ENCODE measurements at regions not wholly inside any gene's neighbourhood (a gene's known extent, or its start where the extent isn't known, plus 50 kb on each side); places are given as distances from the start of the nearest gene placed in this dataset.

DNA sequence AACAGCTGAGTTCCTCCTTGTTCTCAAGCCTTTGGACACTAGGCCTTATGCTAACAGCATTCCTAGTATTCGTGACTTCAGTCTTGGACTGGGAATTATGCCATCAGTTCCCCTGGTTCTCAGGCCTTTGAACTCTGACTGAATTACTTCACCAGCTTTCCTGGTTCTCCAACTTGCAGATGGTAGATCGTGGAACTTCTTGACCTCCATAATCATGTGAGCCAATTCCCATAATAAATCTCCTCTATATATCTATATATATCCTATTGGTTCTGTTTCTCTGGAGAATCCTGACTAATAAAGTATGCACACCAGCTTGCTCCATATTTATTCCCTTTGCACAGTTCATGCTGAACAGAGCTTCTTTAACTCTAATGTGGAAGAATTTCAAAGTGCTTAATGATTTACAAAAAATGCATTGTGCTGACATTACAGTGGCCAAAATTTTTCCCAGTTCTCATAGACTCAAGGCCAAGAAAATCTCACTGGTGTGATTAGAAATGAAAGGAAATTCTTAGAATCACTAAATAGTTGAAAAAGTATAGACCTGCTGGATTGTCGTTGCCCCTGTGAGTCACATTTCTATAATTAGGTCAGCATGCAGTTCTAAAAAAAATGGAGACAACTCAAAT, 462.9 kb upstream of the ADAMTS5 start:
- Histone ChIP-seq H3K4me1 (ENCODE audit: control insufficient read depth, insufficient read depth, low read length, poor library complexity, severe bottlenecking) (no peaks in the 10 kb centered on the region), H3K36me3 (ENCODE audit: control insufficient read depth, insufficient read depth, low read length) (no peaks in the 10 kb centered on the region), H3K4me3 (ENCODE audit: insufficient read depth, low read depth, low read length, poor library complexity, severe bottlenecking) (no peak overlapping the region), H3K27me3 (replicated peaks; ENCODE audit: control insufficient read depth, insufficient read depth, low read length, poor library complexity, severe bottlenecking) (no peaks in the 10 kb centered on the region), H3K27ac (ENCODE audit: insufficient read depth, low read length, poor library complexity, severe bottlenecking) (no peak overlapping the region), H3K9me3 (ENCODE audit: control insufficient read depth, low read length) (no peaks in the 10 kb centered on the region)
- no peak for DNase-seq

DNA sequence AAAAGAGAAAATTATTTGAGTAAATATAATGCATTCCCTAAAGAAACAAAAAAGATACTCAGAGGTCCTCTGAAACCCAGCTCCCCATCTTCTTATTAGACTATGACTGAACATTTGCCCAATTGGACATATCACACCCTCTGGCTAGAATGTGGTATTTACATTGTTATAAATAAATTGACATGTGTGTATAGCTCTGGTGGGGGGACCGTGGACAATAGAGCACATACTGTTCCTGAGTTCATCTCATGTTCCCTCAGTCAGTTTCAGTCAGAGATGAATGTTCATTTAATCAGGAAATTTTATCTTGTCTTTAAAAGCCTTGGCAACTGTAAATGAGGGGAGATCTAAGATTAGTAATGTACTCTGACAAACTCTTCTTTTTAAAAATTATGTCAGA, 459.3 kb upstream of the ADAMTS5 start:
- Histone ChIP-seq H3K27me3 (replicated peaks; ENCODE audit: control insufficient read depth, insufficient read depth, low read length, poor library complexity, severe bottlenecking) (no peaks in the 10 kb centered on the region), H3K9me3 (ENCODE audit: control insufficient read depth, low read length) (no peaks in the 10 kb centered on the region), H3K4me3 (ENCODE audit: insufficient read depth, low read depth, low read length, poor library complexity, severe bottlenecking) (no peak overlapping the region), H3K36me3 (ENCODE audit: control insufficient read depth, insufficient read depth, low read length) (no peaks in the 10 kb centered on the region), H3K4me1 (ENCODE audit: control insufficient read depth, insufficient read depth, low read length, poor library complexity, severe bottlenecking) (no peaks in the 10 kb centered on the region), H3K27ac (ENCODE audit: insufficient read depth, low read length, poor library complexity, severe bottlenecking) (no peak overlapping the region)
- no peak for DNase-seq

DNA sequence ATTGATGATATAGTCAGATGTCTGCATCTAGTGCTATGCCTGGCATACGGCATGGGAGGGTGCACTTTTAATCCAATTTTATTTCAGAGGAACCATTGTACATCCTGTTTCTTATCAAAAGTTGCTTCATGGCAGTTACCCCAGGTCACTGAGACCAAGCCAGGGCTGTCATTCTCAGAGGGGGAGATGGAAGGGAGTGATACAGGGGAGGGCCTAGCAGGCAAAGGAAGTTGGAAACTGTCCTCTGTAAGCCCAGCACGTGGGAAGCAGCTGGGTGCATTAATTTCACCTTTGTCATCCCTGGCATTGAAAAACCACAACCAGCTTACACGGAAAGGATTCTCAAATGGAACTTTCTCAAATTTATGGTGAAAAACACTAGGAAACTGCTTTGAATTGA, 458.7 kb upstream of the ADAMTS5 start:
- DNase-seq: no peak
- Histone ChIP-seq H3K27me3 (replicated peaks; ENCODE audit: control insufficient read depth, insufficient read depth, low read length, poor library complexity, severe bottlenecking) (no peaks in the 10 kb centered on the region), H3K4me1 (ENCODE audit: control insufficient read depth, insufficient read depth, low read length, poor library complexity, severe bottlenecking) (no peaks in the 10 kb centered on the region), H3K4me3 (ENCODE audit: insufficient read depth, low read depth, low read length, poor library complexity, severe bottlenecking) (no peak overlapping the region), H3K9me3 (ENCODE audit: control insufficient read depth, low read length) (no peaks in the 10 kb centered on the region), H3K27ac (ENCODE audit: insufficient read depth, low read length, poor library complexity, severe bottlenecking) (no peak overlapping the region), H3K36me3 (ENCODE audit: control insufficient read depth, insufficient read depth, low read length) (no peaks in the 10 kb centered on the region)

DNA sequence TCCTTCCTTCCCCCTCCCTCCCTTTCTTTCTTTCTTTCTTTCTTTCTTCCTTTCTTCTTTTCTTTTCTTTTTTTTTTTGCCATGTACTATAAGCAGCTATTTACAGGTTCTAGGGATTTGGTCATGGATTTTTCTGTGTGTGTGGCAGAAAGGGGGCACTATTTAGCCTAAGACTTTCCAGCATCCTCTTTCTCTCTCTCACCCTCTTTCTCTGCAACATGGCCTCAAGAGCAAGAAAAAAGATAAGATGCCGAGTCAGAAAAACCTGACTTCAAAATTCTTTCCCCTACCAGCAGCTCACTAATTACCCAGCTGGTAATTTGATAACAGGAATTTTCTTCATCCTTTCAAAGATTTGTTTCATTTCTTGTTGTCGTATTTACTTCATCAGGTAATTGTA, 458.3 kb upstream of the ADAMTS5 start:
- Histone ChIP-seq H3K27ac (ENCODE audit: insufficient read depth, low read length, poor library complexity, severe bottlenecking) (no peak overlapping the region), H3K36me3 (ENCODE audit: control insufficient read depth, insufficient read depth, low read length) (no peaks in the 10 kb centered on the region), H3K4me1 (ENCODE audit: control insufficient read depth, insufficient read depth, low read length, poor library complexity, severe bottlenecking) (no peaks in the 10 kb centered on the region), H3K9me3 (ENCODE audit: control insufficient read depth, low read length) (no peaks in the 10 kb centered on the region), H3K4me3 (ENCODE audit: insufficient read depth, low read depth, low read length, poor library complexity, severe bottlenecking) (no peak overlapping the region), H3K27me3 (replicated peaks; ENCODE audit: control insufficient read depth, insufficient read depth, low read length, poor library complexity, severe bottlenecking) (no peaks in the 10 kb centered on the region)
- DNase-seq: no peak

DNA sequence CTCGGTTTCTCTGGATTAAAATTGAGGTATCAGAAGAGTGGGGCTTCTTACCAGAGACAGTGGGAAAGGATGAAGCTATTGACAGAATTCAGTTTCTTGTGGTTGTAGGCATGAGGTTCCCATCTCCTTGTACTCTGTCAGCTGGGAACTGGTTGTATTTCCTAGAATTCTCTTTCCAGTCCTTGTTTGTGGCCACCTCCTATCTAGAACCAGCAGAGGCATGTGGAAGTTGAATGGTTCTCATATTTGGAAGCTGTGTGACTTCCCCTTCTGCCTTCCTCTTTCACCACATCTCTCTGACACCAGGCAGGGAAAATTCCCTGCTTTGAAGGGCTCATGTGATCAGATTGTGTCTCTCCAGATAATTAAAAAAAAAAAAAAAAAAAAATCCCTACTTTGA, 457.7 kb upstream of the ADAMTS5 start:
- Histone ChIP-seq H3K36me3 (ENCODE audit: control insufficient read depth, insufficient read depth, low read length) (no peaks in the 10 kb centered on the region), H3K4me3 (ENCODE audit: insufficient read depth, low read depth, low read length, poor library complexity, severe bottlenecking) (no peak overlapping the region), H3K4me1 (ENCODE audit: control insufficient read depth, insufficient read depth, low read length, poor library complexity, severe bottlenecking) (no peaks in the 10 kb centered on the region), H3K27me3 (replicated peaks; ENCODE audit: control insufficient read depth, insufficient read depth, low read length, poor library complexity, severe bottlenecking) (no peaks in the 10 kb centered on the region), H3K27ac (ENCODE audit: insufficient read depth, low read length, poor library complexity, severe bottlenecking) (no peak overlapping the region), H3K9me3 (ENCODE audit: control insufficient read depth, low read length) (no peaks in the 10 kb centered on the region)
- no peak for DNase-seq

DNA sequence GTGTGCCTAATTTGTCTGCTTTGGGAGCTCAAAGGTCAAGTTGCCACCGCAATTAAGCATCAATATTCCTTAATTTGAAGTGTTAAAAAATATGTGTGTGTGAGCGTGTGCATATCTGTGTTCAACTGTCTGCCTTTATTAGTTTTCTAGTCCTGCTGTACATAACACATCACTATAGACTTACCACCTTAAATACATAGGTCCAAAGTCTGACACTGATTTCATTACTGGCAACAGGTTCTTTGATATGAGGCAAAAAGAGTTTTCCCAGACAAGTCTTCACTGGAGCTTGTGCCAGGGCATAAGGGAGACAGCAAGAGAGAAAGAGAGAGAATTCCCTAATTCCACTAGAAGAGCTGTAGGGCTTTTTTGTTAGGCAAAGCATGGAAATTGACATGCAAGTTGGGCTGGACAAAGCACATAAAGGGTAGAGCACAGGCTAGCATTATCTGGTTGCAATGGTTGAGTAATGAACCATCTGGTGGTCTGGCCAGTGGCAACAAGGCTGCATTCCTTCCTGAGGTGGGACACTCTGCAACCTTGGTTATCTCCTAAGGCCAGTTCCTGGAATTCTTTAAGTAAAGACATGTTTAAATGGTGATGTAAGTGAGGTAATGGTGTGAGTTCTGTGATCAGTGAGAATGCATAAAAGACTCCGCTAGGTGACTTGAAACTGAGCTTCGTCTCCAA, 457.2 kb upstream of the ADAMTS5 start:
- no peak for DNase-seq
- H3K27ac ChIP-seq (ENCODE audit: insufficient read depth, low read length, poor library complexity, severe bottlenecking): no peak overlapping the region
- H3K27me3 ChIP-seq (replicated peaks; ENCODE audit: control insufficient read depth, insufficient read depth, low read length, poor library complexity, severe bottlenecking): no peaks in the 10 kb centered on the region

DNA sequence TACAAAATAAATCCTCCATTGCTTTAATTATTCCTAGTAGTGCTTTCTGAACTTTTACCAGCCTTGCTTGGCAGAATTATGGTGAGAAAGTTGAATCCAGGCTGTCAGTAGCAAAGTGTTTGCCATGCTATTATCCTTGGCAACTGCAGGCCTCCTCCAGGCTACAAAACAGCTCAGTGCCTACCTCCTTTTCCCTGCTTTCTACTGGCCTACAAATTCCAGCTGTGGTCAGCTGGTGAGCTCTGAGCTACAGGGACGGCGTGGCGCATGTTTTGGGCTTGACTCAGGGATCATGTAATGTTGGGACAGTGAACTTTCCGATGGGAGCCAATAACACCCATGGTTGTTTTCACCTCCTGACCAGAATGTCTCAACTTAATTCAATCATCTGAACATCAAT, 456.1 kb upstream of the ADAMTS5 start:
- H3K36me3 ChIP-seq (ENCODE audit: control insufficient read depth, insufficient read depth, low read length): no peaks in the 10 kb centered on the region
- no peak for DNase-seq
- H3K27ac ChIP-seq (ENCODE audit: insufficient read depth, low read length, poor library complexity, severe bottlenecking): no peak overlapping the region
- H3K27me3 ChIP-seq (replicated peaks; ENCODE audit: control insufficient read depth, insufficient read depth, low read length, poor library complexity, severe bottlenecking): no peaks in the 10 kb centered on the region
- no peaks in the 10 kb centered on the region for H3K9me3 ChIP-seq (ENCODE audit: control insufficient read depth, low read length)
- H3K4me3 ChIP-seq (ENCODE audit: insufficient read depth, low read depth, low read length, poor library complexity, severe bottlenecking): no peak overlapping the region
- no peaks in the 10 kb centered on the region for H3K4me1 ChIP-seq (ENCODE audit: control insufficient read depth, insufficient read depth, low read length, poor library complexity, severe bottlenecking)

More for the DNA sequence above, 457.2 kb upstream of the ADAMTS5 start:
- H3K4me3 ChIP-seq (ENCODE audit: insufficient read depth, low read depth, low read length, poor library complexity, severe bottlenecking): no peak overlapping the region
- H3K4me1 ChIP-seq (ENCODE audit: control insufficient read depth, insufficient read depth, low read length, poor library complexity, severe bottlenecking): no peaks in the 10 kb centered on the region
- no peaks in the 10 kb centered on the region for H3K36me3 ChIP-seq (ENCODE audit: control insufficient read depth, insufficient read depth, low read length)
- no peaks in the 10 kb centered on the region for H3K9me3 ChIP-seq (ENCODE audit: control insufficient read depth, low read length)

DNA sequence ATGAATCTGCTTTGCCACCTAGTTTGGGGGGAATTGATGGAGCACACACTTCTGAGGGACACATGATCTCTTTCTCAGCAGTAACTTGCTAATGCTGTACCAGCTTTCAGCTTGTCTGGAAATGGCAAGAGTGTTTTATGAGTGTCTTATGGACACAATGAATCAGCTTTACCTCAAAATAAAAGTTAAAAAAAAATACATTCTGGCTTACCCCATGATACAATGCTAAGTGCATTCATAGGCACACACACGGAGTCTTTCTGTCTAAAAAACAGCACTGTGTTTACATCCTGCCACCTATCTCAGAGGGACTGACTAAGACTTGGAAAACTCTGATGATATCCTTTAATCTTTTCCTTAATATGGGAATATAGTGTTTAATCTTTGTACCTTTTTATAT, 455.5 kb upstream of the ADAMTS5 start:
- H3K9me3 ChIP-seq (ENCODE audit: control insufficient read depth, low read length): no peaks in the 10 kb centered on the region

DNA sequence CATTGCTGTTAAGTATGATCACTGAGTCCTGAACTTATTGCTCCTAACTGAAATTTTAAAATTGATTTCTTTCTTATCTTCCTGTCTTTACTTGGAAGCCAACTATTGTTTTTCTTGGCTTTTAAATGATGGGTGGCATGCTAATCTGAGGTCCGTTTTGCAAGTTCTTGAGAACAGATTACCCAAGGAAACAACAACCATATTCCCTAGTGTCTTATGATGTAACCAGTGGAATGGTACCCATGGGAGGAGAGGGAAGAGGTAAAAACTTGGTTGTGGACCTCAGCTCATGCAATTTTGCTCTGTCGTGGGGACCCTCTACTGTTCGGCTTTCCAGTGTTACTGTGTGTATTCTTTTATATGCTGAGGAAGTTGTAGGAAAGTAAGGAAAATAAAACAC, 454.8 kb upstream of the ADAMTS5 start:
- DNase-seq: no peak
- Histone ChIP-seq H3K27me3 (replicated peaks; ENCODE audit: control insufficient read depth, insufficient read depth, low read length, poor library complexity, severe bottlenecking) (no peaks in the 10 kb centered on the region), H3K36me3 (ENCODE audit: control insufficient read depth, insufficient read depth, low read length) (no peaks in the 10 kb centered on the region), H3K4me3 (ENCODE audit: insufficient read depth, low read depth, low read length, poor library complexity, severe bottlenecking) (no peak overlapping the region), H3K27ac (ENCODE audit: insufficient read depth, low read length, poor library complexity, severe bottlenecking) (no peak overlapping the region), H3K4me1 (ENCODE audit: control insufficient read depth, insufficient read depth, low read length, poor library complexity, severe bottlenecking) (no peaks in the 10 kb centered on the region), H3K9me3 (ENCODE audit: control insufficient read depth, low read length) (no peaks in the 10 kb centered on the region)

More for the DNA sequence above, 455.5 kb upstream of the ADAMTS5 start:
- H3K4me1 ChIP-seq (ENCODE audit: control insufficient read depth, insufficient read depth, low read length, poor library complexity, severe bottlenecking): no peaks in the 10 kb centered on the region
- no peak for DNase-seq
- H3K27ac ChIP-seq (ENCODE audit: insufficient read depth, low read length, poor library complexity, severe bottlenecking): no peak overlapping the region
- no peaks in the 10 kb centered on the region for H3K36me3 ChIP-seq (ENCODE audit: control insufficient read depth, insufficient read depth, low read length)
- H3K4me3 ChIP-seq (ENCODE audit: insufficient read depth, low read depth, low read length, poor library complexity, severe bottlenecking): no peak overlapping the region
- no peaks in the 10 kb centered on the region for H3K27me3 ChIP-seq (replicated peaks; ENCODE audit: control insufficient read depth, insufficient read depth, low read length, poor library complexity, severe bottlenecking)

DNA sequence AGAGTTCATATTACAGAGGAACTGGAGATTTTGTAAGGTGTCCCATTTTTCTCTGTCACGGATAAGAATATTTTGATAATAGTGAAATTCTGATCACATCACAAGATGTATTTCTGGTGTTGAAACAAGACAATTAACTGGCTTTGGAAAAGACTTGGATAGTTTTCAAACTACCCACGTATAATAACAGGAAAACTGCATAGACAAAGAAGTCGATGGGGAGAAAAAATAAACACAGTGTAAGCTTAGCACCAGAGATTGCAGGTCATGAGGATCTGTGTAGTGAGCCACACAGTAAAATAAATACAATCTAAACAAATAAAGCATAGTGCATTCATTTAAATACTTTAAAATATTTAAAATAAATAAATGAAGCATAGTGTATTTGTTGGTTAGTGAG, 452.3 kb upstream of the ADAMTS5 start:
- H3K9me3 ChIP-seq (ENCODE audit: control insufficient read depth, low read length): no peaks in the 10 kb centered on the region
- no peaks in the 10 kb centered on the region for H3K27me3 ChIP-seq (replicated peaks; ENCODE audit: control insufficient read depth, insufficient read depth, low read length, poor library complexity, severe bottlenecking)
- no peak overlapping the region for H3K4me3 ChIP-seq (ENCODE audit: insufficient read depth, low read depth, low read length, poor library complexity, severe bottlenecking)
- no peak overlapping the region for H3K27ac ChIP-seq (ENCODE audit: insufficient read depth, low read length, poor library complexity, severe bottlenecking)
- DNase-seq: no peak
- H3K4me1 ChIP-seq (ENCODE audit: control insufficient read depth, insufficient read depth, low read length, poor library complexity, severe bottlenecking): no peaks in the 10 kb centered on the region
- H3K36me3 ChIP-seq (ENCODE audit: control insufficient read depth, insufficient read depth, low read length): no peaks in the 10 kb centered on the region

Data from effector memory CD4-positive, alpha-beta T cell (primary cell).